ENCODE measurements at regions not wholly inside any gene's neighbourhood (a gene's known extent, or its start where the extent isn't known, plus 50 kb on each side); places are given as distances from the start of the nearest gene placed in this dataset.

DNA sequence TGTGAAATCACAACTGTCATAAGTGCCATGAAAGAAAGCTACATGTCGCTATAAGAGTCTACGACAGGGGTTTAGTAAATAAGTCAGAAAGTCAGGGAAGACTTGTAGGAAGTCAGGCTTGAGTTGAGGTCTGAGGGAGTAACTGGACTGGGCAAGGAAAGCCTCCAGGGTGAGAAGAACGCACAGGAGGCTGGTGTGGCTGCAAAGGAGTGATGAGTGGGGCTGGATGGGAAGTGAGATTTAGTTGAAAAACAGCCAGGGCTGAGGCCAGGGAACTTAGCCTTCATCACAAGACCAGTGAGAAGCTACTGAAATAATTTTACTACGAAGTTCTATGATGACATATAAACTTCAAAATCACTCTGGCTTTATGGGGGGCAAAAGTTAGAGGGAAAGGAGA, 763.7 kb upstream of the PHF14 start:
- DNase-seq (ENCODE audit: low read depth) = no peak

DNA sequence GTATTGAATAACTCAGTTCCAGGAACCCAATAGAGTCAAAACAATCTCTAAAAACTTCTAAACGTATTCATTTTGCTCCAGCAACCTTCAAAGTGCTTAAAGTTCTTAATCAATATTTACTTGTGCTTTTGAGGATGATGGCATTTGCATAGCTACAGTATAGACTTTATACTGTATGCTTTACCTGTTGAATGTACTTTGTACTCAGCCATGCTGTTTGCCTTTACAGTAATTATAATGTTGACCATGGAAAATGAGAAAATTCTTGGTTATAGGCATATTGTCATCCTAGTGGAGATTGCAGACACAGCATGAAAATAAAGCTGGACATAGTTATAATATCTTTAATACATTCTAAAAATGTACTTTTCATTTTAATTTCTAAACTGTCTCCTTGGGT, 762.7 kb upstream of the PHF14 start:
- TF ChIP-seq, protein P1, sequence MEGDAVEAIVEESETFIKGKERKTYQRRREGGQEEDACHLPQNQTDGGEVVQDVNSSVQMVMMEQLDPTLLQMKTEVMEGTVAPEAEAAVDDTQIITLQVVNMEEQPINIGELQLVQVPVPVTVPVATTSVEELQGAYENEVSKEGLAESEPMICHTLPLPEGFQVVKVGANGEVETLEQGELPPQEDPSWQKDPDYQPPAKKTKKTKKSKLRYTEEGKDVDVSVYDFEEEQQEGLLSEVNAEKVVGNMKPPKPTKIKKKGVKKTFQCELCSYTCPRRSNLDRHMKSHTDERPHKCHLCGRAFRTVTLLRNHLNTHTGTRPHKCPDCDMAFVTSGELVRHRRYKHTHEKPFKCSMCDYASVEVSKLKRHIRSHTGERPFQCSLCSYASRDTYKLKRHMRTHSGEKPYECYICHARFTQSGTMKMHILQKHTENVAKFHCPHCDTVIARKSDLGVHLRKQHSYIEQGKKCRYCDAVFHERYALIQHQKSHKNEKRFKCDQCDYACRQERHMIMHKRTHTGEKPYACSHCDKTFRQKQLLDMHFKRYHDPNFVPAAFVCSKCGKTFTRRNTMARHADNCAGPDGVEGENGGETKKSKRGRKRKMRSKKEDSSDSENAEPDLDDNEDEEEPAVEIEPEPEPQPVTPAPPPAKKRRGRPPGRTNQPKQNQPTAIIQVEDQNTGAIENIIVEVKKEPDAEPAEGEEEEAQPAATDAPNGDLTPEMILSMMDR (IDR thresholded peaks at IDR 0.05; ENCODE audit: low read depth, low read length) = no peak
- TF ChIP-seq, protein P2, sequence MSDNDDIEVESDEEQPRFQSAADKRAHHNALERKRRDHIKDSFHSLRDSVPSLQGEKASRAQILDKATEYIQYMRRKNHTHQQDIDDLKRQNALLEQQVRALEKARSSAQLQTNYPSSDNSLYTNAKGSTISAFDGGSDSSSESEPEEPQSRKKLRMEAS (IDR thresholded peaks at IDR 0.05; ENCODE audit: low read depth, low read length) = no peak
- TF ChIP-seq POLR2A (IDR thresholded peaks at IDR 0.05; ENCODE audit: extremely low read depth, insufficient read length) = no peak
- no peak for TF ChIP-seq MYC (IDR thresholded peaks at IDR 0.05; ENCODE audit: low read depth, low read length)
- no peak for DNase-seq (ENCODE audit: low read depth)
- no peak overlapping the region for H3K4me3 ChIP-seq (ENCODE audit: low read depth, low read length)

More for the DNA sequence above, 763.7 kb upstream of the PHF14 start:
- H3K4me3 ChIP-seq (ENCODE audit: low read depth, low read length) = no peak overlapping the region
- TF ChIP-seq MYC (IDR thresholded peaks at IDR 0.05; ENCODE audit: low read depth, low read length) (no peak), POLR2A (IDR thresholded peaks at IDR 0.05; ENCODE audit: extremely low read depth, insufficient read length) (no peak)
- TF ChIP-seq, protein P2 (IDR thresholded peaks at IDR 0.05; ENCODE audit: low read depth, low read length) = no peak
- TF ChIP-seq, protein P1 (IDR thresholded peaks at IDR 0.05; ENCODE audit: low read depth, low read length) = no peak

DNA sequence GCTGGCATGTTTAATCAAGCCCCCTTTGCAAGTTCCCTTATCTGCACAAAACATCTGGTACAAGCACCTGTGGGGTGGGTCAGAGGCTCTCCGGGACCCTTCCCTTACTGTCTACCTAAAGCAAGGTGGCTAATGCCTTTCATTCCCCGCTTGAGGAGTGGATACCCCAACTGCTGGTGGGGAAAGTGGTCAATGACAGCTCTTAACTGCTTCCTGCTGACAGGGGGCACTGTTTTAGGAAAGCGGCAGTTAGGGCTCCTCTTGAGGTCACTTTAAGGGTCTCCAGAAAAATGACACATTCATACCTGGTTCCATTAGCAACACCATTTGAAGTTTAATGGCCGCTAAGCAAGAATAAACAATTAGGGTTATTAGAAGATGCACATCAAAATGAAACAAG, 761.8 kb upstream of the PHF14 start:
- no peak for TF ChIP-seq MYC (IDR thresholded peaks at IDR 0.05; ENCODE audit: low read depth, low read length)
- no peak overlapping the region for H3K4me3 ChIP-seq (ENCODE audit: low read depth, low read length)
- DNase-seq (ENCODE audit: low read depth) = no peak

DNA sequence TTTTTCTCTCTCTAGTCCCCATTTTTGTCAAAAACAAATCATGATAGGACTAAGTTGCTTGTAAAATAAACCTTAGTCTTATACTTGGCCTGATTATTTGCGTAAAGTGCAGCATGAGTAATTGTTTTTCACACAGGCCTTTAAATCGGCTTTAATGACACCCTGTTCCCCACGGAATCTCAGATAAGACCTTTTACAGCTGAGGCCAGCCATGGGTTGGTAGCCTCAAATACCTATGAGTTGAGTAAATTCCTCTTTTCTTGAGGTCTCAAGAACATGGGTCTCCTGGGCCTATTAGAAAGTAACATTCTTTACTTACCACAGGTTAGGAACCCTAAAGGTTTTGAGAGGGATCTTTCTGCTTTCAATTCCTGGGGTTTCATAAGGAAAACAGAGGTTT, 761.0 kb upstream of the PHF14 start:
- H3K4me3 ChIP-seq (ENCODE audit: low read depth, low read length) = no peak overlapping the region
- TF ChIP-seq, protein P1 (IDR thresholded peaks at IDR 0.05; ENCODE audit: low read depth, low read length) = no peak
- TF ChIP-seq POLR2A (IDR thresholded peaks at IDR 0.05; ENCODE audit: extremely low read depth, insufficient read length) (no peak), MYC (IDR thresholded peaks at IDR 0.05; ENCODE audit: low read depth, low read length) (no peak)
- TF ChIP-seq, protein P2 (IDR thresholded peaks at IDR 0.05; ENCODE audit: low read depth, low read length) = no peak
- no peak for DNase-seq (ENCODE audit: low read depth)

DNA sequence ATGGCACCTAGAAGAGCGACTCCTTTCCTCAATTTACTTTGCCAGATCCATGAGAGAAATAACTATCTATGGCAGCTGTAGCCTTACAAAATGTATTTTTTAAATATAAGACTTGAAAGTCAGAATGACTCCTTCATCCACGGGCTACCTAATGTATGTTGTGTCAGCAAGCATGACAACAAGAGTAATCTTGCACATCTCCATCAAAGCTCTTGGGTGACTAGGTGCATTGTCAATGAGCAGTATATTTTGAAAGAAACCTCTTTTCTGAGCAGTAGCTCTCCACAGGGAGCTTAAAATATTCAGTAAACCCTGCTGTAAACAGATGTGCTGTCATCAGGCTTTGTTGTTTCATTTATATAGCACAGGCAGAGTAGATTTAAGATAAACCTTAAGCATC, 757.2 kb upstream of the PHF14 start:
- TF ChIP-seq POLR2A (IDR thresholded peaks at IDR 0.05; ENCODE audit: extremely low read depth, insufficient read length) (no peak), MYC (IDR thresholded peaks at IDR 0.05; ENCODE audit: low read depth, low read length) (no peak)
- TF ChIP-seq, protein P1 (IDR thresholded peaks at IDR 0.05; ENCODE audit: low read depth, low read length) = no peak
- TF ChIP-seq, protein P2 (IDR thresholded peaks at IDR 0.05; ENCODE audit: low read depth, low read length) = no peak
- no peak overlapping the region for H3K4me3 ChIP-seq (ENCODE audit: low read depth, low read length)
- no peak for DNase-seq (ENCODE audit: low read depth)

DNA sequence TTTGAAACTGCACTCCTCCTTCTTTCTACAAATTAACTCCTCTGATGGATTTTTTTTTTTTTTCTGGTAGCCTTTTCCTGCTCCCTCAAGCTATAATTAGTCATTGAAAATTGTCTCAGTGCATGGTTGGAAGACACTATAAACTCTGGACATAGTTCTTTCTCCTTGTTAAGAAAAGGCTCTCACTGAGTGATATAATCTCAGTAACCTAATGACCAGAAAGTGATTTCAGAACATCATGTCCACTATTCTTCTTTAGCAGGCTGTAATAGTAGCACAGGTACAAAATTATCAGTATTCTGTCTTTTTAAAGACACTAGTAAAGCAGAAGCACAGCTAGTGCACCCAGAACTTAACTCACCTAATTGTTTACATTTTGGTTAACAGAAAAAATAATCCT, 752.6 kb upstream of the PHF14 start:
- TF ChIP-seq MYC (IDR thresholded peaks at IDR 0.05; ENCODE audit: low read depth, low read length) = no peak
- TF ChIP-seq, protein P2 (IDR thresholded peaks at IDR 0.05; ENCODE audit: low read depth, low read length) = no peak
- no peak for TF ChIP-seq POLR2A (IDR thresholded peaks at IDR 0.05; ENCODE audit: extremely low read depth, insufficient read length)
- TF ChIP-seq, protein P1 (IDR thresholded peaks at IDR 0.05; ENCODE audit: low read depth, low read length) = no peak
- no peak overlapping the region for H3K4me3 ChIP-seq (ENCODE audit: low read depth, low read length)
- DNase-seq (ENCODE audit: low read depth) = no peak

Measured in NB4 (cell line).